IMR-90 (cell line): ENCODE measurements at regions not wholly inside any gene's neighbourhood (a gene's known extent, or its start where the extent isn't known, plus 50 kb on each side); places are given as distances from the start of the nearest gene placed in this dataset.
"Not testable (repeated sequence)": the region's sequence is repeated elsewhere in the genome, so short reads cannot be mapped to it uniquely, and the experiment has no call there.

ENCODE experiments used
- ATAC-seq: fragments of 200-7000 bp; cut with Tn5 transposase; 2 replicates; pipeline ENCODE4 v1.9.1; 2020; ENCODE audit warnings: low read depth, mild to moderate bottlenecking, moderate library complexity
- BruUV-seq: library from RNA; stranded (reverse); fragments of 400-500 nt; replicated peaks from 2 replicates; lab custom pipeline; 2021; lab: Mats Ljungman, UMichigan
- CTCF ChIA-PET: fragments of 300-600 bp; formaldehyde crosslinking; extraction: SDS; loops from one replicate; lab custom pipeline; 2021; ENCODE audit warnings: antibody characterized with exemption; lab: Yijun Ruan, JAX
- POLR2A ChIA-PET: fragments of 300-600 bp; sonication (Branson Sonifier 250); formaldehyde crosslinking; loops from one replicate; lab custom pipeline; 2022; ENCODE audit warnings: antibody characterized with exemption; ENCODE audit not compliant: unreplicated experiment; lab: Charles Lee
- DNase-seq: peaks from one replicate; pipeline ENCODE4 v3.0.0; 2013
- H2AFZ ChIP-seq: replicated peaks from 2 replicates; pipeline ENCODE3; 2013; ENCODE audit warnings: low read length, mild to moderate bottlenecking; ENCODE audit not compliant: poor library complexity
- H2AK5ac ChIP-seq: 2 replicates; pipeline ENCODE4 v1.6.1; 2013; ENCODE audit warnings: low read depth, low read length, inconsistent platforms
- H2AK9ac ChIP-seq: replicated peaks from 2 replicates; pipeline ENCODE3; 2013; ENCODE audit warnings: mild to moderate bottlenecking, low read depth, low read length, moderate library complexity; ENCODE audit not compliant: poor library complexity
- H2BK120ac ChIP-seq: 2 replicates; pipeline ENCODE4 v1.6.1; 2013; ENCODE audit warnings: low read depth, low read length, inconsistent platforms
- H2BK15ac ChIP-seq: 3 replicates; pipeline ENCODE4 v1.6.1; 2013; ENCODE audit warnings: low read depth, low read length, inconsistent platforms
- H2BK20ac ChIP-seq: 2 replicates; pipeline ENCODE4 v1.6.1; 2013; ENCODE audit warnings: low read depth, mild to moderate bottlenecking, inconsistent platforms, low read length, moderate library complexity
- H2BK5ac ChIP-seq: 2 replicates; pipeline ENCODE4 v1.6.1; 2013; ENCODE audit warnings: mild to moderate bottlenecking, low read depth, low read length, inconsistent platforms; ENCODE audit not compliant: poor library complexity, severe bottlenecking
- H3K14ac ChIP-seq: replicated peaks from 2 replicates; pipeline ENCODE4 v1.6.1; 2013; ENCODE audit warnings: low read depth, low read length, inconsistent platforms
- H3K18ac ChIP-seq: 2 replicates; pipeline ENCODE4 v1.6.1; 2013; ENCODE audit warnings: low read depth, low read length, control low read depth
- H3K23ac ChIP-seq: 2 replicates; pipeline ENCODE4 v1.6.1; 2013; ENCODE audit warnings: low read depth, low read length, inconsistent platforms
- H3K27ac ChIP-seq: 2 replicates; pipeline ENCODE4 v1.5.1; 2013; ENCODE audit warnings: mild to moderate bottlenecking, control low read depth, low read length; ENCODE audit not compliant: insufficient read depth
- H3K27me3 ChIP-seq: 2 replicates; pipeline ENCODE4 v1.6.1; 2013; ENCODE audit warnings: low read length; ENCODE audit not compliant: control insufficient read depth, insufficient read depth
- H3K36me3 ChIP-seq: 2 replicates; pipeline ENCODE4 v1.6.1; 2013; ENCODE audit warnings: low read length, mixed read lengths; ENCODE audit not compliant: control insufficient read depth, insufficient read depth
- H3K4ac ChIP-seq: 2 replicates; pipeline ENCODE4 v1.6.1; 2013; ENCODE audit warnings: low read depth, low read length, inconsistent platforms
- H3K4me1 ChIP-seq: 2 replicates; pipeline ENCODE4 v1.6.1; 2013; ENCODE audit warnings: low read length, mixed read lengths; ENCODE audit not compliant: control insufficient read depth, insufficient read depth
- H3K4me2 ChIP-seq: 2 replicates; pipeline ENCODE4 v1.6.1; 2013; ENCODE audit warnings: low read depth, mild to moderate bottlenecking, control low read depth, low read length, moderate library complexity
- H3K4me3 ChIP-seq: 2 replicates; pipeline ENCODE4 v1.5.1; 2013; ENCODE audit warnings: low read depth, mild to moderate bottlenecking, control low read depth, low read length, moderate library complexity; ENCODE audit not compliant: insufficient read depth
- H3K56ac ChIP-seq: 2 replicates; pipeline ENCODE4 v1.6.1; 2013; ENCODE audit warnings: low read length, inconsistent platforms; ENCODE audit not compliant: insufficient read depth; ENCODE audit errors: extremely low read depth
- H3K79me1 ChIP-seq, 2 experiments: 2 replicates each; pipeline ENCODE4 v1.6.1; 2013; ENCODE audit warnings: low read length in 2 of 2, inconsistent platforms in 1 of 2, low read depth in 1 of 2
- H3K9ac ChIP-seq: 2 replicates; pipeline ENCODE4 v1.6.1; 2013; ENCODE audit warnings: low read depth, low read length, control low read depth
- H3K9me1 ChIP-seq: 2 replicates; pipeline ENCODE4 v1.6.1; 2013; ENCODE audit warnings: low read length, inconsistent platforms; ENCODE audit not compliant: insufficient read depth
- H3K9me3 ChIP-seq: 2 replicates; pipeline ENCODE4 v1.6.1; 2013; ENCODE audit warnings: low read length; ENCODE audit not compliant: control insufficient read depth, insufficient read depth
- H4K20me1 ChIP-seq: 2 replicates; pipeline ENCODE4 v1.6.1; 2013; ENCODE audit warnings: low read length, inconsistent platforms; ENCODE audit not compliant: insufficient read depth
- H4K5ac ChIP-seq: 2 replicates; pipeline ENCODE4 v1.6.1; 2013; ENCODE audit warnings: mild to moderate bottlenecking, low read depth, low read length, control low read depth
- H4K8ac ChIP-seq, 2 experiments: 2 replicates each; pipeline ENCODE4 v1.6.1; 2013; ENCODE audit warnings: low read depth in 2 of 2, low read length in 2 of 2, control low read depth in 1 of 2, inconsistent platforms in 1 of 2
- H4K91ac ChIP-seq: 2 replicates; pipeline ENCODE4 v1.6.1; 2013; ENCODE audit warnings: low read depth, low read length, inconsistent platforms; ENCODE audit not compliant: insufficient read depth
- BHLHE40 ChIP-seq: fragments of 150-350 bp; IDR thresholded peaks from 2 replicates; pipeline ENCODE4 v1.6.1; 2016; ENCODE audit warnings: mild to moderate bottlenecking, low read depth, low read length
- MAZ ChIP-seq: IDR thresholded peaks from 2 replicates; pipeline ENCODE4 v1.6.1; 2012; ENCODE audit warnings: low read depth, mild to moderate bottlenecking, low read length, improper control_type of control experiment, moderate library complexity, borderline replicate concordance
- POLR2A ChIP-seq: IDR thresholded peaks from 2 replicates; pipeline ENCODE4 v1.6.1; 2012; ENCODE audit warnings: mild to moderate bottlenecking, low read depth, low read length
- RAD21 ChIP-seq: IDR thresholded peaks from 2 replicates; pipeline ENCODE4 v1.6.1; 2012; ENCODE audit warnings: low read length, improper control_type of control experiment
- RFX5 ChIP-seq: IDR thresholded peaks from 2 replicates; pipeline ENCODE4 v1.8.0; 2012; ENCODE audit warnings: low read depth, mild to moderate bottlenecking, low read length, moderate library complexity
- WGBS, 2 experiments: methylation state at CpG; one replicate each; pipeline versions ENCODE4 v1.1.5 to v1.1.7; 2013; ENCODE audit warnings: missing lambda C conversion rate in 2 of 2; ENCODE audit not compliant: insufficient read length in 1 of 2; ENCODE audit errors: extremely low coverage in 2 of 2; 5-methylcytosine and 5-hydroxymethylcytosine counted together
- dilution Hi-C: fragments of 300-500 bp; cut with HindIII; formaldehyde crosslinking; loops from one replicate; pipeline ENCODE4 v1.14.3; 2018; ENCODE audit warnings: low sequenced_read_pairs; ENCODE audit not compliant: unreplicated experiment
- in situ Hi-C: fragments of 300-500 bp; cut with MboI; formaldehyde crosslinking; loops from 3 replicates; pipeline ENCODE4 v1.14.3; 2019; ENCODE audit warnings: low sequenced_read_pairs, inconsistent platforms, mixed read lengths
- intact Hi-C: fragments of 100-400 bp; cut with micrococcal nuclease; formaldehyde crosslinking; loops from 2 replicates; pipeline ENCODE4 v1.10.0; 2022
- TF ChIP-seq, protein P1 (sequence below): conservative IDR thresholded peaks from 2 replicates; pipeline ENCODE4 v1.5.1; 2012; ENCODE audit warnings: mild to moderate bottlenecking, low read depth, low read length, improper control_type of control experiment

DNA sequence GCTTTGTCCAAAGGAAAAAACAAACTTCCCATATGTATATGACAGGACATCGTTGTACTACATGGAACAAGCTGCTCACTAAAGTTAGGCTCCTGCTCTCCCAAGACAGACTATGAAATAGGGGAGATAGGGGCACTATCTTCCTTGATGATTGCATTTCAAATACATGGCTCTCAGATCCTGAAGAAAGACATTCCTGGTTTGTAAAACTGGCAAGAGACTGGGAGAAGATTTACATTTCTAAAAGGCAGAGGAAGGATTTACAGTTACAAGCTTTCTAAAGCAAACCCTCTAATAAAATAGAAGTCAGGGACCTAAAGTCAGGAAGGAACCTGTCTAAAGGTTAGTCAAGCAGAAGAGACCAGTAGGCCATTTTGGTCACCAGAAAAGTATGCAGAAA is 103.7 kb downstream of the SLC17A6 start:
- no peak for ATAC-seq
- Histone ChIP-seq H4K8ac (no peak overlapping the region), H2BK20ac (no peak overlapping the region), H3K4me2 (no peak overlapping the region), H2BK15ac (no peak overlapping the region), H3K4ac (no peak overlapping the region), H2BK5ac (no peak overlapping the region), H3K36me3 (no peaks in the 10 kb centered on the region), H3K9me3 (no peaks in the 10 kb centered on the region), H2AK9ac (no peak overlapping the region), H2AK5ac (no peak overlapping the region), H3K27me3 (no peaks in the 10 kb centered on the region), H2BK120ac (no peak overlapping the region), H3K23ac (no peak overlapping the region), H3K9me1 (no peaks in the 10 kb centered on the region), H2AFZ (no peak overlapping the region), H3K4me1 (no peaks in the 10 kb centered on the region), H3K79me1 (no peaks in the 10 kb centered on the region), H3K18ac (no peak overlapping the region), H3K56ac (no peak overlapping the region), H4K5ac (no peak overlapping the region), H3K9ac (no peak overlapping the region), H3K14ac (no peak overlapping the region), H3K4me3 (no peak overlapping the region), H3K27ac (no peak overlapping the region), H4K20me1 (no peaks in the 10 kb centered on the region), H4K91ac (no peak overlapping the region)
- CTCF ChIA-PET = no interaction called here
- no peak for DNase-seq
- WGBS, 2 experiments = no CpG with 5 or more reads among the region's 1 CpG
- dilution Hi-C loops = no loop called here
- BruUV-seq = no TSS peak
- no peak for TF ChIP-seq RAD21
- no peak for TF ChIP-seq RFX5
- no peak for TF ChIP-seq BHLHE40
- TF ChIP-seq MAZ = no peak
- no peak for TF ChIP-seq POLR2A
- TF ChIP-seq, protein P1, sequence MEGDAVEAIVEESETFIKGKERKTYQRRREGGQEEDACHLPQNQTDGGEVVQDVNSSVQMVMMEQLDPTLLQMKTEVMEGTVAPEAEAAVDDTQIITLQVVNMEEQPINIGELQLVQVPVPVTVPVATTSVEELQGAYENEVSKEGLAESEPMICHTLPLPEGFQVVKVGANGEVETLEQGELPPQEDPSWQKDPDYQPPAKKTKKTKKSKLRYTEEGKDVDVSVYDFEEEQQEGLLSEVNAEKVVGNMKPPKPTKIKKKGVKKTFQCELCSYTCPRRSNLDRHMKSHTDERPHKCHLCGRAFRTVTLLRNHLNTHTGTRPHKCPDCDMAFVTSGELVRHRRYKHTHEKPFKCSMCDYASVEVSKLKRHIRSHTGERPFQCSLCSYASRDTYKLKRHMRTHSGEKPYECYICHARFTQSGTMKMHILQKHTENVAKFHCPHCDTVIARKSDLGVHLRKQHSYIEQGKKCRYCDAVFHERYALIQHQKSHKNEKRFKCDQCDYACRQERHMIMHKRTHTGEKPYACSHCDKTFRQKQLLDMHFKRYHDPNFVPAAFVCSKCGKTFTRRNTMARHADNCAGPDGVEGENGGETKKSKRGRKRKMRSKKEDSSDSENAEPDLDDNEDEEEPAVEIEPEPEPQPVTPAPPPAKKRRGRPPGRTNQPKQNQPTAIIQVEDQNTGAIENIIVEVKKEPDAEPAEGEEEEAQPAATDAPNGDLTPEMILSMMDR = no peak
- in situ Hi-C loops = no loop called here
- POLR2A ChIA-PET = interaction anchor here (0.7 kb wide), 1 partner anchor 987 kb away, joined by 3 read pairs; no protein-coding TSS in a partner anchor
- intact Hi-C loops = no loop called here

DNA sequence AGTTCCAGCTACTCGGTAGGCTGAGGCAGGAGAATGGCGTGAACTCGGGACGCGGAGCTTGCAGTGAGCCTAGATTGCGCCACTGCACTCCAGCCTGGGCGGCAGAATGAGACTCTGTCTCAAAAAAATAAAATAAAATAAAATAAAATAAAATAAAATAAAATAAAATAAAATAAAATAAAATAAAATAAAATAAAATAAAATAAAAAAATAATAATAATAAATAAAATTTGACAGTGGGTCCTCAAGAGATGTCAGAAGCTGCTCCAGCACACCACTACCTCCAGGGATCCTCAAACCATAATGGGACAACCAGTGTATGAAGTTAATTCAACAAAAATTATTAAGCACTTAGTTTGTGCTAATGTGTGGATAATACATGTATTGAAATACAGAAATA is 97.4 kb downstream of the SLC17A6 start:
- H2AFZ ChIP-seq, H3K9me1 ChIP-seq, H3K4me1 ChIP-seq, dilution Hi-C loops, H4K8ac ChIP-seq, H3K9me3 ChIP-seq, H4K91ac ChIP-seq, DNase-seq, H2AK9ac ChIP-seq, in situ Hi-C loops, H3K9ac ChIP-seq, H2BK15ac ChIP-seq, H3K23ac ChIP-seq, H3K27ac ChIP-seq, H4K5ac ChIP-seq, H3K18ac ChIP-seq, intact Hi-C loops, POLR2A ChIA-PET, H3K36me3 ChIP-seq, H3K27me3 ChIP-seq, H3K14ac ChIP-seq, H3K79me1 ChIP-seq, H4K20me1 ChIP-seq, H3K4me2 ChIP-seq, H3K4ac ChIP-seq, ATAC-seq, H2AK5ac ChIP-seq, H3K56ac ChIP-seq, H2BK120ac ChIP-seq, H3K4me3 ChIP-seq, H2BK20ac ChIP-seq, CTCF ChIA-PET, H2BK5ac ChIP-seq, BruUV-seq: not testable (repeated sequence)
- WGBS, 2 experiments = no CpG with 5 or more reads among the region's 7 CpGs
